Embryonic facial prominence (tissue), 1 donor: ENCODE measurements at regions not wholly inside any gene's neighbourhood (a gene's known extent, or its start where the extent isn't known, plus 50 kb on each side); places are given as distances from the start of the nearest gene placed in this dataset.
A peak's percentile ranks its signal among the peaks of the same experiment; 100 is the strongest.

ENCODE experiments used
- DNase-seq: peaks from one replicate; pipeline ENCODE4 v3.0.0-alpha.2; 2016; ENCODE audit errors: extremely low spot score

DNA sequence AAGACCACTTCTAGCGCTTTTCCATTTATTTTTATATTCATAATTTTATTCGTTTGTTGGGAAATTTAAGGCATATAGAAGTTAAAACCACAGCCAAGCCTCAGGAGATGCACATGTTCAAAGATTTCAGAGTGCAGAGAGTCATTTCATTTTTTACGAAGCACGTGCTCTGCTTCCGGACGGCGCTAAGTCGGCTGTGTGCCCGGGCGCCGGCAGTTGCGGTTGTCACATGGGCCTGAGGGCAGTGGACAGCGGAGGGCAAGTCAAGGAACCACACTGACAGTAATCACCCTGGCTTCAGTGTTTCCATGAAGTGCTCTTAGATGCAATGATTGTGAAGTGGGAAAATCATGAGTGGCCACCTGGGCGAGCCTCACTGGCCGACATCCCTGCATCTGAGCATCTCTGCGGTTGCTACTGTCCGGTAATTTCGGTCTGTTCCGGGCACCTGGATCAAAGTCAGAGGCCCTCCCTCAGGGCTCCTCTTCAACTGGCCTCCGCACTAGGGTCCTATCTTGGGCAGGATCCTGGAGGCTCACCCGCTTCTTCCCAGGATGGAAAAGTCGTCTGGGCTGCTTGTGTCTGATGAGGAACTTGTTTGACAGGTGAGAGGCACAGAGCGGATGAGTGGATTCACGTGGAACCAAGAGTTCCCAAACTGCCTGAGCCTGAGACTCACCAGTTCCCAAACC, 90.8 kb downstream of the DACT2 start:
- no peak for DNase-seq

DNA sequence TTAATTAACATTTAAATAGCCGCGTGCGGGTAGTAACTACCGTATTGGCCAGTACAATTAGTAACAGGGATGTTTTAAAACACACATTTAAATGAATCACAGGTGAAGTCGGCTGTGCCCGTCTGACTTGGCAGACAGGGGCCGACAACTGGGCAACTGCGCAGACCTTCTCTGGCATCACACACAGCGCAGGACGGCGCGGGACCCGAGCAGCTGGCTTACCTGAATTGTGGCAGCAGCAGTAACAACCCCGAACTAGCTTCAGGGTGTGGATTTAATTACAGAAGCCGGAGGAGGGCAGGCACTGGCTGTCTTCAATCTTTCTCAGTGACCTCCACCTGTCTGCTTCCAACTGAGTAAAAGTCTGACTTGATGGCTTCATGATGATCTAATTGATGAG, 91.7 kb downstream of the DACT2 start:
- DNase-seq = no peak

DNA sequence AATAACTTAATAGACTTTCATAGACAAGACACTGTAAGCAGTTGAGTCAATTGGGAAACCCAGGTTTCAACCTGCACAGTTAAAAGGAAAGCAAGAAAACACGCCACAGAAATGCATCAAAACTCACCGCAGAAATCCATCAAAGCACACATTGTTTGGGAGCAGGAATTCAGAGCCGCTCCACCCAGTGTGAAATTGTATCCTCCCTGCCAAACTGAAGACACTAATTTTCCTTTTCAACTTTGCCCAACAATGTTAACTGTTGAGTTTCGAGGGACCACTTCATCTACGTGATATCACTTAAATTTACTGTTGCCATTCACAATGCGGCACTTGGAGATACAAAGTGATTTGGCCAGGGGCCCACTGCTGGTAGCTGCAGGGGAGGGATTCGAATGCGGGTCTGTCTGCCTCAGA, 92.7 kb downstream of the DACT2 start:
- DNase-seq = peak; percentile 54

DNA sequence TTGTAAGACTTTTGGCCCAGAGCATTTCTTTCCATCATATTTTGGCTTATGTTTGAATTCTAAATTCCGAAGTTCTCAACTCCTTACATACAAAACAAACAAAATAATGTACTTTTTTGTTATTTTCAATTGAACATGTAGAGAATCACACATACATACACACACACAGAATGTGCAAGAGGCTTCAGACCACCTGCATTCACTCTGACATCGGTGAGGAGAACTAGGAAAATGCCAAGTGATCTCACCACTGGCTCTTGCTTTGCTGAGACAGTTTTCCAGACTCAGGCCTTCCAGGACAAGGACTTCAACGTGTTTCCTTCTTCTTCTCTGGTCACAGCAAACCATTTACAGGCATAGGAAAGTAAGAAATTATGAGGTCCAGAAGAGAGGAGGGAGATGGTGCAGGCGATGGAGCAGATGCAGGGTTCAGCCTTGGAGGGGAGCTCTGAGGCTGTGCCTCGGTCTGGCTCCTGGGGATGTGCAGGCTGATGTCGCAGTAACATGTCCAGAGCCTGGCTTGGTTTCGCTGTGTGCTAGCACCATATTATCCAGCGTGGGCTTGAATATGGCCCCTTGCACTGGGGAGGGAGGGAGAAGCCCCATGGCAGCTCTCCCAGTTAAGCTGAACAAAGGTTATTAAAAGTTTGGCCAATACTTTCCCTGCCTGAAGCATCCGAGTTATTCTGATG, 93.4 kb downstream of the DACT2 start:
- peak; percentile 57 for DNase-seq

DNA sequence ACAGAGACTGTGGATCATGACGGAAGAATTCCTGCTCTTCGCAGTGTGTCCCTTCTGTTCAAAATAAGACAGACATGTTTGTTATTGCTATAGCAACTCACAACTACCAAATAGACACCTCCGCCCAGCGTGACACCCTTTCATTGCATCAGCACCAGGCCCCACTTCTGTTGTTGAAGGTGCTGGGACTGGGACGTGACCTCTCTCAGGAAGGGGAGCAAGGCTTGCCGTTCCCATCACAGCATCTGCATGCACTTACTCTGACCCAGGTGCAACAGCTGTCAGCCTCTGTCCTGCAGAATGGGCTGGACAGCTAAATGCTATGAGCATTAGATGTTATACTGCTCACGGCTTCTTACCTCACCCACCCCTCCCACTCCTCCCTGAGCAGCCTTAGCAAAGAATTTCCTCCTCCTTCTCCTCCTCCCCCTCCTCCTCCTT, 94.1 kb downstream of the DACT2 start:
- DNase-seq = no peak

DNA sequence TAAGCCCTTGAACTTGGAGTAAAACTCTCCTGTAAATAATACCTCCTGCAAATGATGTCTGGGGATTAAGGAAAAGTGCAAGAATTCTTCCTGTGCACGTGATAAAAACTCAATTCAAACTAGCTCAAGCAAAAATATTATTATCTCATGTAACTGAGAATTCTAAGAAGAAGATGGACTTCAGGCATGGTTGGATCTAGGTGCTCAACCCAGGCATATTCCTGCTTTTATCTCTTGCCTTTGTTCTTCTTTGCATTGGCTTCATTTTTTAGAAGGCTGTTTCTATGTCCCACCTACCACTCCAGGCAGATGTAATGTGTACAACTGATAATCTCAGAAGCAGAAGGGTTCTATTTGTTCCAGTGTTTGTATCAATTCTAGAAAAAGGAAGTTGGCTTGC, 95.8 kb downstream of the DACT2 start:
- no peak for DNase-seq

DNA sequence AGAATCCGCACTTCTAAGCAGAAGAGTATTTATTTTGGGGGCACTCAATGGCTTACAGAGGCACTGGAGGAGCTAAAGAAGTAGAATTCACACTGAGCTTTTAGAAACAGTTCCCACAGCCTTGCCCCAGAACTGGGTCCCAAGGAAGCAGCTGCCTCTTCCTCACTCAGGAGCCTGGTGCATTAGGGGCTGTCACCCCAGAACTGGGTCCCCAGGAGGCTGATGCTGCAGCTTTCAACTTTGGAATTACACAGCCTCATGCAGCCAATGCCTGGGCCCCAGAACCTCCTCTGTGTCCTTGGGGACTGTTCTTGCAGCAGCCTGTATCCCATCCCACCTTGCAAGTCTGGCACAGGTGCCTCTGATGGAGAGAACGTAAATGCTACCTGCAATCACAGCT, 96.4 kb downstream of the DACT2 start:
- no peak for DNase-seq

DNA sequence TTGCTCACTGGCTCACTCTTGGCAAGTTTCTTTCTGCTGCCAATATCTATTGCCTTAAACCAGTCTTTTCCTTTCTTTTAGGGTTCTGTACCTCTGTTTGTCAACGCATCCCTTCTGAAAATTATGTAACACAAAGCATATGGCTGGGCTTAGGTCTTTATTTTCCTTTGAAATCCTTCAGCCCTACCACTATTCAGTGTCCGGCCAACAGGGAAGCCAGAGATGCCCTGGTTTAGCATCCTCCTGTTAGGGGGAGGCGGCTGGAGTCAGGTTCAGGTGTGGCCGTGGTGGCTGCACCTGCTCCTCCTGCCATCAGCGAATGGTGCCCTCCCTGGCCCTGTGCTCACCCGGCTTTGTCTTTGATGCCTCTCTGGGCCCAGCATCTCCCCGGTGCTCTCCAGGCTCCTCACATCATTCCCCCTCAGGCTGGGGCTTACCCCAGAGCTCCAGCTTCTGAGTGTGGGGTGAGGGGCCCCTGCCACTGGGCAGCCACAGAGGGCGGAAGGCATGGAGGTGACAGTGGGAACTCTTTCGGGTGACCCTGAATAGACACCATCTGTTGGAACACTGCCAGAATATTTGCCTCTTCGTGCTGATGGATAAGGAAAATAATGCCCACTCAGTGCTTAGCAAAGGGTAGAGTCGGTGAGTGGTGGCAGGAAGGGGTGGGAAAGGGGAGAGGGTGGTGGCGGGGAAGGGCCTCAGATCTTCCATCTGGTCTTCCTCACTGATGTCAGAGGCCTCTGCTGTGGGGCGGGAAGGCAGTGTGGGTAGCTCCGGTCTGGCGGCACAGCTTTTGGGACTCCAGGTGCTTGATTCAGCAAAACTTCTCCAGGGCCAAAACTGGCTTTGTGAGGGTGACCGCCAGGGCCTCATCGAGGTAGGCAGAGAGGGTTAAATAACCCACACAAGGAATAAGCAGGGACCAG, 97.2 kb downstream of the DACT2 start:
- no peak for DNase-seq

DNA sequence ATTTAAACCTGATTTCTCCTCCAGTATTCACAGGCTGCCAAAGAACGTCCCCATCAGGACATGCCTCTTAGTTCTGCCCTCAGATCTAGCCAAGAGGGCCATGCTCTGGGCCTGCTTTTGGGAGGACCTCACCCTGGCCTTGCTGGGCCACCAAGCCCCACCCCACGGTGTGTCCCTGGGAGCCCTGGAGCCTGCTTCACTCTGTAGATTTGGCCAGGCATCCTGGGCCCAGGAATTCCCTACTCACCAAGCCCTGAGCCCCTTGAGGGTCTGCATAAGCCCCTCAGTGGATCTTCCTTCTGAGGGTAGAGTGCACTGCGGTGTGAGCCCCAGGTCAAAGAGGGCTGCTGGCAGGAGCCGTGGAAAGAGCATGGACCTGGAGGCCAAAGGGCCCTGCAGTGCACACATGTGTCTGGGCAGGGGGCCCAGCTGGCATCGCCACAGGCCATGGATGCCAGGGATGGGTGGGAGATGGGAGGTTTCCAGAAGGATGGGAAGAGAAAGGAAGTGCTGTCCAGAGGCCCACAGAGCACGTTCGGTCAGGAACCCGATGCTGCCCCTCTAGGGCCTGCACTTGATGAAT, 98.0 kb downstream of the DACT2 start:
- DNase-seq = no peak

DNA sequence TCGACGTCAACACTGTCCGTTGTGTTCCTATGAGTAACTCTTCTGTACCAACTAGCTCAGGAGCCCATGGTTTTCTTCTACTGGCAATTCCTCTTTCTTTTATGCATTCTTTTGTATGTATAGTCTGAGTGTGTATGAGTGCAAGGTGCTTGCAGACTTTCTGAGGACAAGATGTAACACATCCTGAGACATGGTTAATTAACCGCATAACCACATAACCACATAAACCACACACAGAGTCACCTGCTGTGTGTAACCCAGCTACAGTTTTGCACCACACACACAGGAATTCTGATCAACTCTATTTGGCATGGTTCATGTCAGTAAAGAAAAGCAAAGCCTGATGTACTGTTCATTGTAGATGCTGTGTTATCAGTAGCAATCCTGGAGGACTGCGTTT, 98.6 kb downstream of the DACT2 start:
- no peak for DNase-seq

DNA sequence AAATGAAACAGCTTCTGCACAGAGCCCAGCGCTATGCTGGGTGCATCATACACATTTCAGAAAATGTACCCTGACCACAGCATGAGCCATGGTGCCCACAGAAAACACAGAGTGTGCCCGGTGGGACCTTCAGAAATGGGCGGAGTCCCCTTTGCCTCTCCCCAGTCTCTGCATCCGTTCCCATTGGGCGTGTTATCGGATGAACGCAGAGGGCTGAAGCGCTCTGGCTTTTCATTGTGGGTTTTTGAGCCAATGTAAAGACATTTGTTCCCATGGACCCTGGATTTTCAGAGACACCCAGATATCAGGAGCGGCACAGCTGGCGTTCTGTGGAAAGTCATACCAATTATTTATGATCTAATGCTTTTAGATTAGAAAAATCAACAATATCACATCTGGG, 99.8 kb downstream of the DACT2 start:
- DNase-seq = no peak

DNA sequence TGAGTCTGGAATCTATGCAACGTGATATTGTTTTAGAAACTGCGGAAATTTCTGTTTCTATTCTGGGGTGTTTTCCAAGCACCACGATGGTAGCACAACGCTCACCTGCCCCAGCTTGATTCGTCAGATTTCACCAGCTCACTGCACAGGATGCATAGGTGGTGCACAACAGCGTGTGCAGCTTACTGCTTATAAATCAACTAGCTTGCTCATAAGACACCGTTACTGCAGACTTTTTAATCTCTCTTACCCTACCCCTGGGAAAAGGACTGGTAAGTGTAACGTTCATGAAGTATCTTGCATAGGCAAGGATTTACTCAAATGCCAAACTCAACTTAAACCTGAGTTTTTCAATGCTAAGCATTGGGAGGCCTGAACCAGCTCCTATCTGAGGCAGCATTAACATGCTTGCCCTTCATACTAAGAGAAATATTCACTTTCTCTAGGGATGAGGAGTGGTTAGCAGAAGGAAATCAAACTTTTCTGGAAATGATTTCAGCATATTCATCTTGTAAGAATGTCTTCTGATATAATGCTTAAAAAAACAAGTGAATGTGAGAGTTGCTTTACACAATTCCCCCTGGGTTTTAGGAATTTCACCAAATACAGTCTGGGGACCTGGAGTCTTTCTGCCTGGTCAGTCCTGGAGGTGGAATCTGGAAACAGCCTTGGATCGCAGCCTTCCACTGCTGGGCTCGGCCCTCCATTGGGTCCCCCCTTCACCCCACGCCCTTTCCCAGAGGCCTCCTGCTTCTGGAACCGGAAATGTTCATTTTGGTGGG, 100.6 kb downstream of the DACT2 start:
- no peak for DNase-seq

DNA sequence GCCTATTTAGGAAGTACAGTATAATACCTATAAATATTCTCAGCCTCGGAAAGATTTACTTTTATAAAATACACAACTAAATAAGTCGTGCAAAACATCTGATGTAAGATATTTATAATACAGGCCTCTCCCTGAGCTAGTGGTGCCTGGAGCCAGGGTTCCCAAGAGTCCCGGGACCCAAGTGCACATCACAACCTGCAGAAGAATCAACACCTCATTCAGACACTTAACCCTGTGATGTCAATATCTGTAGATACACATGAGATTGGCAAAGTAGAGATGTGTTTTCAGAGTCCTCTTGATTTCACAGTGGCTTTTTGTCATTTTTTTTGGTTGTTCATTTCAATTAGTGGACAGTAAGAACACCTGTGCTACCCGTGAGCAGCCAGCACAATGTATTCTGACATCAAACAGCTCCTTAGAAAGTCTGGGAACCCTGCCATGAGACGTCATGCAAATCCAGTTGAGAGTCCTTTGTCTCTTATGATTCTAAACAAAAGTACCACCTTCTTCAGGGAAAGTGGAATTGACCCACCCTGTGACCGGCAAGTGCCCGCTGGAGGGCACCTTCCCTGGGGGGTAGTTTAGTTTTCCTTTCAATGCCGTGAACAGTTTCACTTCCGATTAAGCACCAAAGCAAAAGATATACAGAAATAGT, 101.6 kb downstream of the DACT2 start:
- DNase-seq = no peak

DNA sequence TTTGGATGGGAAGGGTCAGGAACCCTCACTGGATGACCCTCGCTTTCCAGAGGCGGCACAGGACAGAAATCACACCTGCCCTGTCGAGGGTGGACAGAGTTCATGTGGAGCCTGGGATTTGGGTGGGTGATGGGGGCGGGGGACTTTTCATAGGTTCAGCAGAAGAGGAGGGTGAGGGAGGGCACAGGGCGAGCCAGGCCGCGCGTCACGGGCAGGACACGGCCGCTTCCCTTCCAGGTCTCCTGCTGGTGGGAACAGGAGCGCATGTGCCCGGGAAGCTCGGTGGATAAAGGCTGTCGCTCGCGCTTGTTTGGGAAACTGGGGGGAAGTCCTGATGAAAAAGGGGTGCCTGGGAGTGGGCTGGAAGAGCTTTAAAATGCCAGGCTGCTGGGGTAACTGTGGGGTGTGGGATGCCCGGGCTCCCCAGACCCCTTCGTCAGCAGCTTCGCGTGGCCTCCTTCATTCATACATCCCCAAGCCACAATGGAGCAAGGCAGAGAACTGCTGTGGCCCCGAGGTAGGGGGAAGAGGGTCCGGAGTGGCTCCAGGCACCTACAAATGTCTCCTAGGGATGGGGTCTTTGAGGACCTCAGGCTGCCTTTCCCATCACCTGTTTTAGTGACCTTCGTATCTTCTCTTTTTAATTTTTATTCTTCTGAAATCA, 102.2 kb downstream of the DACT2 start:
- no peak for DNase-seq

DNA sequence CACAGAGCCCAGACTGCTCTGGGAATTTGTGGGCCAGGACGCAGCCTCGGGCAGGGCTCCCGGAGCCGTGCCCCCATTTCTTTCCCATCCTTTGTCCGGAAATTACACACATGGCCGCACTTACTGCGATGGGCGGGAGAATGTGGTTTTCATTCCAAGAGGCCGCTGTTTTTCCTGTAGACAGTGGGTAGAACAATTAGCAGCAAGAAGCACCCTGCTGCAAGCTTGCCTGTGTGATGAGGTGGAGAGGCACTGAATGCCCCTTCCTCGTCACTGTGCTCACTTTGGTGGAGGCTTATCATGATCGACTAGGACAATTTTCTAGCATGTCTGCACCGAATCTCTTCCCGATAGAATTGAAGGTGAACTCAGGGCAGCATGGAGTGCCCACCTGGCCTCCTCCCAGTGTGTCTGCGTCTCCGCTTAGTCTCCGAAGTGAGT, 102.8 kb downstream of the DACT2 start:
- no peak for DNase-seq

DNA sequence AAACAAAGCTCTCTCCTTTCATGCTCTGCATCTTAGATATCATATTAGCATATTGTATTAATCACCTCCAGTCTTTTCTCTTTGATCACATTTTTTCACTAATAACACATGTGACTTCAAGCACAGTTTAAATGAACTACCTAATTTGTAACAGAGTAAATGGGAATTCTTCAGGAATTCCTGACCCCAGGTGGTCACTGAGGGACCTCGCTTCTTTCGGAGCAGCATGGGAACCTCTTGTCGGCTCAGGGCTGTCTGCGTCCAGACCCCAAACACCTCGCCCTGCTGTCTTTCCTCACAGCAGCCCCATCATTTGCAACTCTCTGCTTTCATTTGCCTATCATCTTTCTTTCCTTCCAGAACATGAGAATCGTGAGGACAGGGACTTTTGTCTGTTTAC, 103.5 kb downstream of the DACT2 start:
- no peak for DNase-seq

DNA sequence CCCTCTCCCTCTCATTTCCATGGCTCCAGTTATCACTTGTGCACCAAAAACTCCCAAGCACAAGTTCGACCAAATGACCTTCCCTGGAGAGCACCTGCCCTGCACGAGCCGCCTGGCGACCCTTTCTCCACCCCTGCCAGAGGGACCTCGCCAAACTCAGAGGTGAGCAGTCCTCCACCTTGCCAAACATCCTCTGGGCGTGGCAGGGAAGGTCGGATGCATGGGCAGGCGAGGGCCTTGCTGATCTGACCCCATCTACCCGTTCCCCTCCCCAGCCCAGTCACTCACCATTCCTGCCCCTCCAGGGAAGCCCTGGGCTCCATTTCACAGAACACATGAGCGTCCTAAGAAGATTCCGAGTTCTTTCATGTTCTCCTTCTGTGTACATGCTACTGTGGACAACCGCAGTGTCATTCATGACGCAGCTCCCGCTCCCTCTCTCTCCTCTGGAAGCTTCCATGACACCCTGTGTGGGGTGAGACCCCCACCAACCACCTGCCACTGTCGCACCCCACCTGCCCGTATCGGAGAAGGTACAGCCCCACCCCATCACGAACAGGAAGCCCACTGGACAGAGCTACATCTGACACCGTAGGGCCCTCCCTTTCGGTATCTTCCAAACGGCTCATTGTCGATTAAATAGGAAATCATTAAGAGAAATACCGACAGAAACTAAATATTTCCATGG, 104.3 kb downstream of the DACT2 start:
- no peak for DNase-seq

DNA sequence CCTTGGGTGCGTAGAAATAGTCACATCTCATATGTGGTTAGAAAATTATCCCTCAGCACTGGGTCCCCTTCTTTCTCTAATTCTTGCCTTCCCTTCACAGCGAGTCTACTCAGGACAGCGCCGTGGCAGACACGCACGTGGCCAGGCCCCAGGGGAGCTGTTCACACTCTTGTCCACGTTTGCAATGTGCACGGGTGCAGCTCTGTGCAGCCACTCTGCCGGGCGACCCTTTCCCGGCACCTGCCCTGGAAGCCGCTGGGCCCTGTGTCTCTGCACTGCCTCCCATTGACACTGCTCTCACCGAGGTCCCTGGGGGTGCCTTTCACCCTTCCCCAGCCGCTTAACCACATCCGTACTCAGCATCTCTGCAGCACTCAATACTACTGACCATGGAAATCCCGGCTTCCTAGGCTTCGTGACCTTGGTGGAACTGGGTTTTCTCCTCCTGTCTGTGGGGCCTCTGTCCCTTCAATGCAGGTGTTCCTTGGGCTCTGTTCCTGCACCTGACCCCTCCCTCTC, 104.9 kb downstream of the DACT2 start:
- no peak for DNase-seq

DNA sequence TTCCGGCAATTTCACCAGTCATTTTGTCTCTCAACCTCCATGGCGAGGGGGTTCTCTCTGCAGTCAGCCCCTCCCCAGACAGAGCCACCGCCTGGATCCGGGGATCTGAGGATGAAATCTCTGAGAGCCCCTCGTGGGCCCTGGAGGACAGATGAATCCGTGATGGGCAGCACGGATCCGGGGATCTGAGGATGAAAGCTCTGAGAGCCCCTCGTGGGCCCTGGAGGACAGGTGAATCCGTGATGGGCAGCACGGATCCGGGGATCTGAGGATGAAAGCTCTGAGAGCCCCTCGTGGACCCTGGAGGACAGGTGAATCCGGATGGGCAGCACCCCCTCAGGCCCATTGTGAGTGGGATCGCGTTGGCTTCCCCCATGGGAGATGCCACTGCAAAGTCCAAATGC, 106.5 kb downstream of the DACT2 start:
- DNase-seq = no peak
